DLD1 (cell line): ENCODE measurements at regions not wholly inside any gene's neighbourhood (a gene's known extent, or its start where the extent isn't known, plus 50 kb on each side); places are given as distances from the start of the nearest gene placed in this dataset.

Source experiments
- in situ Hi-C: cut with HindIII; loops from 2 replicates; pipeline ENCODE4 v1.10.0; 2017; ENCODE audit warnings: low sequenced_read_pairs

DNA sequence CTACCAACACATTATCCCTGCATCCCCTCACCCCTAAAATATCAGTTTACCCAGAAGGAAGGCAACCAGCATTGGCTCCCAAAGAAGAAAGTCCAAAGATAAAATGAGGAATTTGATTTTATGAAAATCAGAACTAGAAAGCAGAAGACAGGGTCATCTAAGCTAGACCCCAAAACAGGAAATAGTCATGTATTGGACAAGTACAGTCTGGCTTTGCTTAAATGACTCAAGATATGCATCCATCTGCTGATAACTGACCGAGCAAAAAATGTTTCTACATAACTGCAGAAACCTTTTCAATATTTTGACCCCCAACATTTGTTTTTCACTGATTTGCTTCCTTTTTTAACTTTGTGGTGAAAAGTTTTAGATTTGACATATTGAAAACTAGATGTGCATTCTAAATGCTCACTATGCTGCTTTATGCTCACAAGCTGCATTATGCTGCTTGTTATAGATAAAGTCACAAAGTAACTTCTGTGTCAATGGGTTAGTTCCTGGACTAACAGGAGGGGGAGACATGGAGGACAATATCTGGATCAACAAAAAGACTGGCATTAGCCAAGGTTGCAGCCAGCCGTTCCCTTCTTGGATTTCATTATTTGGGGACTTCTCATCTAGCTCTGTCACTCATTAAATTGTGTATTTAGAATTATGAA, 227.0 kb downstream of the INHBA start:
- in situ Hi-C loops: no loop called here

DNA sequence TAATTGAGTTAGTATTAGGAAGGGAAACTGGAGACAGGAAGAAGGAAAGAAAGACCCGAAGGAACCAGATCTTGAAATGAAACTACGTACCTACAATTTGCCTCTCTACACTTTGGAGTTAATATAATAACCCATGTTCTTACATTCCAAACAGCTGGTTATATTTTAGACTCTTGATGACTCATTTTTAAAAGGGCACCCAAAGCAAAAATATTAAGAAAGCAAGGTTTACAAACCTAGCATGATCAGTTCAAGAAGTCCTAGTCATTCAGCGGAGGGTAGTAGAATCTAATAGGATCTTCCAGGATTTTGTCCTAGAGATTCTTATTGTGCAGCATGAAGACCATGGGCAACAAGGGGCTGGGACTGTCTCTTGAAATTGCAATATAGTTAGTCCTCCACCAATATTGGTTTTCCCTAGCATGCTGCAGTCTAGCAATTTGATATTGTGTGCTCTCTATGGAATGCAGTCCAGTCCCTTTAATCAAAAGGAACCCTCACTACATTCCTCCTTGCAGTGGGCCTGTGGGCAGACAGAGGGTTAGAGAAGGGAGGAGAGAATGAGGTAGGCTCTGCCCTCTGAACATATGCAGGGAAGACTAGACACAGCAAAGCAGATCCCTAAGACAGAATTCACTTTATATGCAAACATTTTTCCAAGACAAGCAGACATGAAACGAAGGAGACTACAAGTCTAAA, 230.3 kb downstream of the INHBA start:
- in situ Hi-C loops: no loop called here

- in situ Hi-C loops: no loop called here
Measured at GRCh38 chr7:41470081-41470480, 232.8 kb downstream of the INHBA start.

DNA sequence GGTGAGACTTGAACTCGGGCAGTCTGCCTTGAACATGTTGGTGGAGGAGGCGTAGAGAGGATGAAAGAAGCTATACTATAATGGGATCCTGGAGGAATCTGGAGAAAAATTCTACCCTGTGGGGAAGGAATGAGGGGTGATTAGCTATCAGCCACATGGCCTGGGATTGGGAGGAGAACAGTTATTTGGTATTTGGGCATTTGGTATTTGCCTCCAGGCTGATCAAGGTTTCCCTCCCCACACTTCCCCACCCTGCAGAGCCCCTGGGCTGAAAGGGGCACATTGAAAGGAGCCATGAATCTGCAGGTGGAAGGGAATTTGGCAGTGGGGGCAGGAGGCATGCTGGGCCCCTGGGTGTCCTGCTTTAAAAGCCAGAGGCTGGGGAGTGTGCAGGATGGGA, 235.3 kb downstream of the INHBA start:
- in situ Hi-C loops: no loop called here

GRCh38 chr7:41466760-41467384, 236.0 kb downstream of the INHBA start:
- in situ Hi-C loops: no loop called here

- in situ Hi-C loops: no loop called here
Measured at GRCh38 chr7:41465571-41465970, 237.3 kb downstream of the INHBA start.

GRCh38 chr7:41463770-41464470, 239.0 kb downstream of the INHBA start:
- in situ Hi-C loops: no loop called here

- in situ Hi-C loops: no loop called here
Measured at GRCh38 chr7:41459623-41460261, 243.1 kb downstream of the INHBA start.

DNA sequence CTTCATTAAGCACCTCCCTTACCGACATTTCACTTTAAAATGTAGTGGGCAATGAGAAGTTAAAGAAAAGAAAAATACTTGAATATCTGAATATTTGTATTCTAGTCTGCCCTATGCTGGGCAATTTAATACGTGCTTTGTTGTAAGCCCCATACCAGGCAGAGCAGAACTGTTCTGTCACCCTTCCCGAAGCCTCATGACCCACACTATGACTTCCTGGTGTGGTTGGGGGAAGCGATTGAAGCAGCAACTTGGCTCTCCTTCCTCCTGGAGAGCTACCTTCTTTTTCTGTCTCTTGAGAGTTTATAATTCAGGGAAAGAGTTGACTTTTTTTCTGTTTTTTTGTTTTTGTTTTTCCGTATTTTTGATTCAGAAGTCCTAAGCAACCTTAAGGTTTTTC, 243.7 kb downstream of the INHBA start:
- in situ Hi-C loops: no loop called here

DNA sequence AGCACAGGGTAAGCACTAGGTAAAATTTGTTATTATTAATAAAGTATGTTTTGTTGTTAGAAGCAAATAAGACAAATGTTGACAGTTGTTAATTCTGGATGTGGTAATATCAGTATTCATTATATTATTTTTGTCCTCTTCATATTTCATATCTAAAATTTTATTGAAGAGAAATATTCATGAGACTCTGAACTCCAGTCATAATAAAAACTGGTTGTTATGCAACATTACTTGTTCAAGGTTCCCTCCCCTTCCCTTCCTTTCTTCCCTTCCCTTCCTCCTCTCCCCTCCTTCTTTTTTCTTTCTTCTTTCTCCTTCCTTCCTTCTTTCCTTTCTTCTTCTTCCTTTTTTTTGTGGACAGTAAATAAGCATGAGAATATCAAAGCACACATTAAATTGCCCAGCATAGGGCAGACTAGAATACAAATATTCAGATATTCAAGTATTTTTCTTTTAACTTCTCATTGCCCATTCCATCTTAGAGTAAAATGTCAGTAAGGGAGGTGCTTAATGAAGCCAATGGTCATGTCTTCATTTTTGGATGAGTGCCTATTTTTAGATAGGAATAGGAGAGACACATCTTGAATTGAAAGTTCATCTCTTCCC, 245.0 kb downstream of the INHBA start:
- in situ Hi-C loops: no loop called here

DNA sequence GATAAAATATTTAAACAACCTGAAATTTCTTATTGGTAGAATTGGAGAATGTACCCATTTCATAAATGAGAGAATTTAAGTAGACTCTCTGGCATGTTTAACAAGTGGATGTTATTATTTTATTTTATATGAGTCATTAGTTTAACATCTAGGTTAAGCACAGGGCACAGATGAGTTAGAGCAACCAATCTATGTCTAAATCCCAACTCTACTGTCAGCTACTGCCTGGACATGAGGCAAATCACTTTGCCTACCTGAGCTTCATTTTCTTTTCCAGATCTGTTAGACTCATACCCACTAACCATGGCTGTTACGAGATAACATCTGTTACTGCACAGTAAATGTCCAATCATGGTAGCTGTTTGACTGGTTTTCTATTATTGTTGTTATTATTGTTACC, 251.1 kb downstream of the INHBA start:
- in situ Hi-C loops: no loop called here

DNA sequence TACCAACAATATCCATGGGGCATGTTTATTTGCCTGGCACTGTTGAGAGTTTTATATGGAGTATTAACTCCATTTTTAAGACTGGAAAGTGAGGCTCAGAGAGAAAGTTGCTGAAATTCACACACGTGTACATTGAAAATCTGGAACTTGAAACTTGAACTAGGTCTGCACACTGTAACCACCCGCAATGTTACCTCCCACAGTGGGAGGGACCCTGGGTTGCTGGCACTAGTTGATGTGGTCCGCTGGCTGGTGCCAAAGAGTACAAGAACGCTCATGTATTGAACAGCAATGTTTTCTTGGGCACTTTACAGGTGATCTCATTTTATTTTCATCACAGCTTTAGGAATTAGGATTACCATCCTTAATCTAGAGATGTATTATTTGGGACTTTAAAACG, 253.2 kb downstream of the INHBA start:
- in situ Hi-C loops: no loop called here

DNA sequence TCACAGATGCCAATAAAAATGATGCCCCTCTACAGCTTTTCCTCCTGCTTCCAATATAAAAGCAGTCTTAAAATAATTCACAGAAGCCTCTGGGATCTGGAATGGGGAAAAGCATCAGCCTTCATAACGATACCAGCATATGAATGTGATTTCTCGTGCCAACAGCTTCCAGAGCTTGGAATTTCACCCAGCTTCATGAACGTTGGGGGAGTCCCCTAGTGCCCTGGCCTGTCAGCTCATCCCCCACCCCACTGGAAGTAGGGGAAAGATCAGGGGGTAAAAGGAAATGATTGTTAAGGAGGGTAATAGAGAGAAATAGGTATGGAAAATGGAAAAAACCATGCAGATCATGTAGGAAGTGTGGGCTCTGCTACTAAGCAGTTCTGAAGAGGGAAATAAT, 253.6 kb downstream of the INHBA start:
- in situ Hi-C loops: no loop called here

GRCh38 chr7:41448104-41448503, 254.8 kb downstream of the INHBA start:
- in situ Hi-C loops: no loop called here

- in situ Hi-C loops: no loop called here
Measured at GRCh38 chr7:41447450-41448042, 255.3 kb downstream of the INHBA start.

DNA sequence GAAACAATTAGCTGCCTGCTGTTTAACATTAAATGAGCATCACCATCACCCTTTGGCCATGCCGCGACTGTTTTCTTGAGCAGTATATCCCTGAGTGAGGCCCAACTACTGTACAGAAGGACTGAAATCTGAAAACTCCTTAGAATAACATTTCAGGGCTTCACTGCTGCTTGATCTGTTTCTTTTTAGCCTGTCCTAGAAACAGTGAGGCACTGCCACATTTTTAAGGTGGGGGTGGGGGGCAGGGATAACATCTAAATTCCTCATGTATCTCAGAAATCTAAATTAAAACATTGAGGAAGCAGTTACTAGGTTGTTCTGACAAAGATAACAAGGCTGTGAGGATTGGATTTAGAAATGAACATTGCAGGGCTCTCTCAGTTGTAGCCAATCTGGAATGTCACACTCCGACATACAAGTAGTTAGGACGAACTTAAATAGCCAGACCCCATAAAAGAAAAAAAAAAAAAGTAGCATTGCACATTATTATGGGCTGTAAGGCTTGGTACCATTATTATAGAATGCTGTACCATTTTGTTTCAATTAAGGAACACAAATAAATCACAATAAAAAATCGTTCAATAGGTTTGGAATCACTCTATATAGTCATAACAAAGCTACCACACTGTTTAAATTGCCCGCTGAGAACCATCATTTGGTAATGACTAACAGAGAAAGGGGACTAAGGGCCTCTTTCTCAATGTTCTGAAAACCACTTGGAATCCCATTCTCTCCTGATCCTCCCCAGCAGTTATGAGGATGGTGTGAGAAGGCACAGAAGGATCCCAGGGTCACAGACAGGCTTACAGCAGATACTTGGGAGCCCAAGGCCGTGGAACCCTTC, 256.1 kb downstream of the INHBA start:
- in situ Hi-C loops: no loop called here

DNA sequence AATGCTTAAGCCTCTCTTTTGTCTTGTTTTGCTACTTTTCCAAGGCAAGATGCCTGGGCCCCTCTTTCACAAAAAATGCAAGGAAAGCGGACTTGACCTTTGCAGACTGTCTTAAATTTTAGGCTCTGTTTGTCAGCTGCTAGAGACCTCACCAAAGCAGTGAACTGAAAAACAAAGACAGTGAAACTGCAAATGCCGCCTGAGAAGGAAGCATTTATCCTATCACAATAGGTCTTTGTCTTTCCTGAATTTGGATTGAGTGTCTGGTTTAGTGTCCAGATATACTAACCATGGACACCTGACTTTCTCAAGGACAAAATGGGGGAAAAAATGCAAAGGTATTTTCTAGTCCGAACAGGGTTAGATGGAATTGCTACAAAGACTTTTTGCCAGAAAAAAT, 256.9 kb downstream of the INHBA start:
- in situ Hi-C loops: no loop called here

DNA sequence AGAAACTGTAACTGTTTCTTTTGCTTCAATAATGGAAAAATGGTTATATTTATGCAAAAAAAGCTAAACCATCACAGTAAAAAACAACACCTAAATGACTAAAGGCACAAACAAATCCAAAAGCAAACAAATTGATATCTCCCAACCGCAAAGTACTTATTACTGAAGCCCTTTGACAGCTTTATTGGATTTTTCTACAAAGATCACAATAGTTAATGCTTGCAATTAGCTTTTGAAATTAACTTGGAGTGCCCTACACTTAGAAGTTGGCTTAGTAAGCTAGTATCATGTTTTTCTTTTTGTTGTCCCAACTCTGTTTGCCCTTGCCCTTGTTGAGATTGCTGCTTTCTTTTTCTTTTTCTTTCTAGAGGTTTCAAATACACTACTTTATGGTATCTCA, 257.5 kb downstream of the INHBA start:
- in situ Hi-C loops: no loop called here

- in situ Hi-C loops: no loop called here
Measured at GRCh38 chr7:41439515-41439879, 263.4 kb downstream of the INHBA start.
